ENCODE measurements at regions not wholly inside any gene's neighbourhood (a gene's known extent, or its start where the extent isn't known, plus 50 kb on each side); places are given as distances from the start of the nearest gene placed in this dataset.

GRCh38 chr13:79806821-79807220 is 325.9 kb downstream of the NDFIP2 start:
- no peaks in the 10 kb centered on the region for H4K20me1 ChIP-seq (ENCODE audit: insufficient read depth)
- CTCF ChIA-PET, result no interaction called here
- H3K79me2 ChIP-seq (ENCODE audit: insufficient read depth, low read length), result no peaks in the 10 kb centered on the region
- intact Hi-C loops (cut with micrococcal nuclease), result no loop called here
- no TSS peak for BruUV-seq (replicated peaks)
- H3K4me1 ChIP-seq (ENCODE audit: control insufficient read depth in 1 of 2, insufficient read depth in 2 of 2, low read length in 2 of 2), result no peaks in the 10 kb centered on the region; a peak in 1 of 4 replicates
- ATAC-seq, result no peak
- no peak for DNase-seq (ENCODE audit: low read depth, low spot score)
- H3K27me3 ChIP-seq (ENCODE audit: insufficient read depth, low read length), result no peaks in the 10 kb centered on the region
- no peaks in the 10 kb centered on the region for H3K9me2 ChIP-seq (ENCODE audit: insufficient read depth)
- H3K9me3 ChIP-seq (ENCODE audit: control insufficient read depth in 1 of 2, insufficient read depth in 1 of 2, low read depth in 1 of 2, low read length in 2 of 2), result no peaks in the 10 kb centered on the region; a peak in 1 of 4 replicates
- H3K9ac ChIP-seq (ENCODE audit: low read length), result no peak overlapping the region
- POLR2A ChIA-PET, result no interaction called here
- no peak overlapping the region for H3K27ac ChIP-seq (ENCODE audit: low read depth, low read length)
- H3K4me2 ChIP-seq (ENCODE audit: low read length), result no peak overlapping the region
- TF ChIP-seq ELF1 (IDR thresholded peaks at IDR 0.05; ENCODE audit: borderline replicate concordance, low read depth), result no peak
- H3K4me3 ChIP-seq (replicated peaks in 1 of 2; ENCODE audit: low read depth in 1 of 2, low read length in 2 of 2), result no peak overlapping the region
- H2AFZ ChIP-seq (ENCODE audit: low read depth, low read length, poor library complexity, severe bottlenecking), result no peak overlapping the region
- no peaks in the 10 kb centered on the region for H3K36me3 ChIP-seq (ENCODE audit: control insufficient read depth in 1 of 2, insufficient read depth in 2 of 2, low read length in 2 of 2)
- RAD21 ChIA-PET (ENCODE audit: low non-redundant PET in 1 of 2, low total read pairs in 2 of 2, uncharacterized antibody in 2 of 2, unreplicated experiment in 2 of 2), result no interaction called here

GRCh38 chr13:79805317-79805716 is 324.4 kb downstream of the NDFIP2 start:
- no peaks in the 10 kb centered on the region for H3K9me2 ChIP-seq (ENCODE audit: insufficient read depth)
- H3K9ac ChIP-seq (ENCODE audit: low read length), result no peak overlapping the region
- no peaks in the 10 kb centered on the region for H3K27me3 ChIP-seq (ENCODE audit: insufficient read depth, low read length)
- ChIA-PET CTCF (no interaction called here), POLR2A (no interaction called here), RAD21 (ENCODE audit: low non-redundant PET in 1 of 2, low total read pairs in 2 of 2, uncharacterized antibody in 2 of 2, unreplicated experiment in 2 of 2) (no interaction called here)
- no peaks in the 10 kb centered on the region for H3K4me1 ChIP-seq (ENCODE audit: control insufficient read depth in 1 of 2, insufficient read depth in 2 of 2, low read length in 2 of 2)
- H3K9me3 ChIP-seq (ENCODE audit: control insufficient read depth in 1 of 2, insufficient read depth in 1 of 2, low read depth in 1 of 2, low read length in 2 of 2), result no peaks in the 10 kb centered on the region; a peak in 1 of 4 replicates
- DNase-seq (ENCODE audit: low read depth, low spot score), result no peak
- intact Hi-C loops (cut with micrococcal nuclease), result no loop called here
- no peak for TF ChIP-seq EZH2phosphoT487 (IDR thresholded peaks at IDR 0.05; ENCODE audit: borderline replicate concordance)
- TF ChIP-seq POLR2A (IDR thresholded peaks at IDR 0.05; ENCODE audit: borderline replicate concordance, extremely low read depth, insufficient read depth, insufficient read length), result no peak
- no peak for TF ChIP-seq FOSL1 (IDR thresholded peaks at IDR 0.05; ENCODE audit: low read depth)
- no peak for TF ChIP-seq JUND (IDR thresholded peaks at IDR 0.05)
- no peak for TF ChIP-seq ZNF274 (IDR thresholded peaks at IDR 0.05; ENCODE audit: low read depth, low read length)
- no peak for TF ChIP-seq CEBPB (IDR thresholded peaks at IDR 0.05; ENCODE audit: low read depth)
- no peak for TF ChIP-seq TCF7L2 (IDR thresholded peaks at IDR 0.05; ENCODE audit: borderline replicate concordance, extremely low read depth, insufficient read depth, insufficient read length)
- no peak for TF ChIP-seq EGR1 (IDR thresholded peaks at IDR 0.05; ENCODE audit: low read depth)
- TF ChIP-seq MAX (IDR thresholded peaks at IDR 0.05), result no peak
- TF ChIP-seq SP1 (IDR thresholded peaks at IDR 0.05; ENCODE audit: low read depth), result no peak
- no peak for TF ChIP-seq POLR2AphosphoS5 (IDR thresholded peaks at IDR 0.05; ENCODE audit: low read depth, low read length)
- no peak for TF ChIP-seq ZFX (IDR thresholded peaks at IDR 0.05)
- TF ChIP-seq EZH2 (IDR thresholded peaks at IDR 0.05), result no peak
- H2AFZ ChIP-seq (ENCODE audit: low read depth, low read length, poor library complexity, severe bottlenecking), result no peak overlapping the region
- no TSS peak for BruUV-seq (replicated peaks)
- H3K27ac ChIP-seq (ENCODE audit: low read depth, low read length), result no peak overlapping the region
- no peak for ATAC-seq
- H3K79me2 ChIP-seq (ENCODE audit: insufficient read depth, low read length), result no peaks in the 10 kb centered on the region
- H4K20me1 ChIP-seq (ENCODE audit: insufficient read depth), result no peaks in the 10 kb centered on the region
- H3K4me3 ChIP-seq (replicated peaks in 1 of 2; ENCODE audit: low read depth in 1 of 2, low read length in 2 of 2), result no peak overlapping the region
- no peaks in the 10 kb centered on the region for H3K36me3 ChIP-seq (ENCODE audit: control insufficient read depth in 1 of 2, insufficient read depth in 2 of 2, low read length in 2 of 2)
- H3K4me2 ChIP-seq (ENCODE audit: low read length), result no peak overlapping the region
